ENCODE measurements at regions not wholly inside any gene's neighbourhood (a gene's known extent, or its start where the extent isn't known, plus 50 kb on each side); places are given as distances from the start of the nearest gene placed in this dataset.

- no peaks in the 10 kb centered on the region for H3K79me2 ChIP-seq (ENCODE audit: insufficient read depth, low read length)
- TF ChIP-seq, protein P1, sequence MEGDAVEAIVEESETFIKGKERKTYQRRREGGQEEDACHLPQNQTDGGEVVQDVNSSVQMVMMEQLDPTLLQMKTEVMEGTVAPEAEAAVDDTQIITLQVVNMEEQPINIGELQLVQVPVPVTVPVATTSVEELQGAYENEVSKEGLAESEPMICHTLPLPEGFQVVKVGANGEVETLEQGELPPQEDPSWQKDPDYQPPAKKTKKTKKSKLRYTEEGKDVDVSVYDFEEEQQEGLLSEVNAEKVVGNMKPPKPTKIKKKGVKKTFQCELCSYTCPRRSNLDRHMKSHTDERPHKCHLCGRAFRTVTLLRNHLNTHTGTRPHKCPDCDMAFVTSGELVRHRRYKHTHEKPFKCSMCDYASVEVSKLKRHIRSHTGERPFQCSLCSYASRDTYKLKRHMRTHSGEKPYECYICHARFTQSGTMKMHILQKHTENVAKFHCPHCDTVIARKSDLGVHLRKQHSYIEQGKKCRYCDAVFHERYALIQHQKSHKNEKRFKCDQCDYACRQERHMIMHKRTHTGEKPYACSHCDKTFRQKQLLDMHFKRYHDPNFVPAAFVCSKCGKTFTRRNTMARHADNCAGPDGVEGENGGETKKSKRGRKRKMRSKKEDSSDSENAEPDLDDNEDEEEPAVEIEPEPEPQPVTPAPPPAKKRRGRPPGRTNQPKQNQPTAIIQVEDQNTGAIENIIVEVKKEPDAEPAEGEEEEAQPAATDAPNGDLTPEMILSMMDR (IDR thresholded peaks at IDR 0.05), result no peak
- peaks cover 0 to 2% of the 10 kb centered on the region in 2 donors for H3K27me3 ChIP-seq (ENCODE audit: control insufficient read depth in 2 of 2, insufficient read depth in 2 of 2, low read length in 2 of 2)
- no peak for DNase-seq
- H3K4me2 ChIP-seq (replicated peaks; ENCODE audit: extremely low read depth, low read length, poor library complexity, severe bottlenecking), result no peak overlapping the region
- Mint-ChIP-seq H3K36me3 (no peaks in the 10 kb centered on the region), H3K4me3 (no peak overlapping the region), H3K9me3 (peaks cover 0 to 8% (median 0%) of the 10 kb centered on the region in 7 donors), H3K27ac (no peak overlapping the region), H3K4me1 (peaks cover 5% of the 10 kb centered on the region), H3K27me3 (ENCODE audit: low read depth in 3 of 3) (peaks cover 14 to 20% (median 18%) of the 10 kb centered on the region in 3 donors)
- no peaks in the 10 kb centered on the region for H3K36me3 ChIP-seq (replicated peaks in 1 of 2; ENCODE audit: control insufficient read depth in 1 of 2, insufficient read depth in 2 of 2, low read length in 2 of 2)
- H3K4me1 ChIP-seq (ENCODE audit: control insufficient read depth in 1 of 2, insufficient read depth in 2 of 2, low read length in 2 of 2), result no peaks in the 10 kb centered on the region
- no peaks in the 10 kb centered on the region for H3K9me3 ChIP-seq (replicated peaks in 1 of 2; ENCODE audit: control insufficient read depth in 1 of 2, insufficient read depth in 1 of 2, low read length in 2 of 2)
- no peak overlapping the region for H3K27ac ChIP-seq (ENCODE audit: low read depth in 1 of 2, low read length in 2 of 2)
- no peaks in the 10 kb centered on the region for H4K20me1 ChIP-seq (ENCODE audit: insufficient read depth, low read length)
- H3K9ac ChIP-seq (ENCODE audit: insufficient read depth, low read length, poor library complexity, severe bottlenecking), result no peak overlapping the region
- intact Hi-C loops (cut with micrococcal nuclease), result no loop called here
- WGBS (ENCODE audit: insufficient coverage), result 82% methylated on average over 2 of the region's 2 CpGs
- H3K4me3 ChIP-seq (replicated peaks in 1 of 3; ENCODE audit: low read depth in 2 of 3, low read length in 3 of 3), result no peak overlapping the region
- no peak overlapping the region for H2AFZ ChIP-seq (ENCODE audit: insufficient read depth, low read depth, low read length, poor library complexity, severe bottlenecking)
Observed at GRCh38 chr1:41293779-41294178, 51.7 kb upstream of the SCMH1 start.

Measured in CD14-positive monocyte (primary cell).